ENCODE measurements at regions not wholly inside any gene's neighbourhood (a gene's known extent, or its start where the extent isn't known, plus 50 kb on each side); places are given as distances from the start of the nearest gene placed in this dataset.

DNA sequence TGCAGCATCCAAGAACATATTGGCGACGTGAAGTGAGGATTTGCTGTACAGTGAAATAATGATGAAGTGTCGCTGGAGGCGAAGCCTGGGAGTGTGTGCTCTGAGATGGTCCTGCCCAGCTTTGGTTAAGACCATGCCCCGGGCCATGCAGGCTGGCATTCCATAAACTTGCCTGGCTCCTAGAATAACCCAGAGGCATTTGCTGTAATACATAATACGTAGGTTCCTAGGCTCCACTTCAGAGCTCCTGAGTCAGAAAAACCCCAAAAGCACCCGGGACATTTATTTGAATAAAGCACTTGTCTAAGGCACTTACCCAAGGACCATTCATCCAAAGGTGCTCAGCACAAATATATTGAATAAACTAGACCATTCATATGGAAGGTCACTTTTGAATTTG, 279.3 kb downstream of the ABCC12 start:
- no peak overlapping the region for H3K27ac ChIP-seq (ENCODE audit: low read depth, low read length, poor library complexity, severe bottlenecking)
- H3K9me2 ChIP-seq (ENCODE audit: insufficient read depth, low read length): no peaks in the 10 kb centered on the region
- no peaks in the 10 kb centered on the region for H3K9me3 ChIP-seq (ENCODE audit: low read length)
- BruUV-seq (replicated peaks): no TSS peak
- no peaks in the 10 kb centered on the region for H3K79me2 ChIP-seq (ENCODE audit: insufficient read depth, low read depth, low read length)
- TF ChIP-seq, protein P1, sequence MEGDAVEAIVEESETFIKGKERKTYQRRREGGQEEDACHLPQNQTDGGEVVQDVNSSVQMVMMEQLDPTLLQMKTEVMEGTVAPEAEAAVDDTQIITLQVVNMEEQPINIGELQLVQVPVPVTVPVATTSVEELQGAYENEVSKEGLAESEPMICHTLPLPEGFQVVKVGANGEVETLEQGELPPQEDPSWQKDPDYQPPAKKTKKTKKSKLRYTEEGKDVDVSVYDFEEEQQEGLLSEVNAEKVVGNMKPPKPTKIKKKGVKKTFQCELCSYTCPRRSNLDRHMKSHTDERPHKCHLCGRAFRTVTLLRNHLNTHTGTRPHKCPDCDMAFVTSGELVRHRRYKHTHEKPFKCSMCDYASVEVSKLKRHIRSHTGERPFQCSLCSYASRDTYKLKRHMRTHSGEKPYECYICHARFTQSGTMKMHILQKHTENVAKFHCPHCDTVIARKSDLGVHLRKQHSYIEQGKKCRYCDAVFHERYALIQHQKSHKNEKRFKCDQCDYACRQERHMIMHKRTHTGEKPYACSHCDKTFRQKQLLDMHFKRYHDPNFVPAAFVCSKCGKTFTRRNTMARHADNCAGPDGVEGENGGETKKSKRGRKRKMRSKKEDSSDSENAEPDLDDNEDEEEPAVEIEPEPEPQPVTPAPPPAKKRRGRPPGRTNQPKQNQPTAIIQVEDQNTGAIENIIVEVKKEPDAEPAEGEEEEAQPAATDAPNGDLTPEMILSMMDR (conservative IDR thresholded peaks at IDR 0.05; ENCODE audit: low read length): no peak
- no peak for TF ChIP-seq EZH2phosphoT487 (IDR thresholded peaks at IDR 0.05; ENCODE audit: borderline replicate concordance, low read depth, low read length)
- ChIA-PET CTCF (ENCODE audit: unreplicated experiment) (no interaction called here), POLR2A (no interaction called here)
- intact Hi-C loops (cut with micrococcal nuclease; ENCODE audit: unreplicated experiment): no loop called here
- no peaks in the 10 kb centered on the region for H4K20me1 ChIP-seq (ENCODE audit: insufficient read depth, low read length)
- no peak overlapping the region for H3K4me3 ChIP-seq (ENCODE audit: low read depth, low read length, poor library complexity, severe bottlenecking)
- no peaks in the 10 kb centered on the region for H3K36me3 ChIP-seq (ENCODE audit: insufficient read depth, low read length)
- H2AFZ ChIP-seq (ENCODE audit: low read length): no peak overlapping the region
- DNase-seq (ENCODE audit: low spot score): no peak
- H3K4me2 ChIP-seq (ENCODE audit: low read length): no peak overlapping the region
- H3K4me1 ChIP-seq (ENCODE audit: insufficient read depth, low read length, poor library complexity, severe bottlenecking): no peaks in the 10 kb centered on the region

DNA sequence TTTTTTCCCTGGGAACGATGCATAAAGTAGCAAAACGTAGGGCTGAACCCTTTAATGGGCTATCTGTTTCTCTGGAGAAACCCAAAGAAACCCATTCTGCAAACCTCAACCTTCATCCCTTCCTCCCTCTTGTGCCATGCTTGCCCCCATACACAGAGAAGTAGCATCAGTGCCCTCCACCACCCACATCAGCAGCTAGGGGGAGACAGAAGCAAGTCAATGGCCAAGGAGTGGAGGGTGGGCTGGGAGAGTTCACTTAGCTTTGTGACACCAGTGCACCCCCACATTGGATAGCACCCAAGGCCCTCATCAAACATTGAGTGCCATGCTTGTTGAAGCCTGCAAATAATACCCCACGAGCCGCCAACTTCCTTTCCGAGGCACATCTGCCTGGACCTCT, 282.4 kb downstream of the ABCC12 start:
- Histone ChIP-seq H3K36me3 (ENCODE audit: insufficient read depth, low read length) (no peaks in the 10 kb centered on the region), H3K4me2 (ENCODE audit: low read length) (no peak overlapping the region), H4K20me1 (ENCODE audit: insufficient read depth, low read length) (no peaks in the 10 kb centered on the region), H3K4me3 (ENCODE audit: low read depth, low read length, poor library complexity, severe bottlenecking) (no peak overlapping the region), H3K79me2 (ENCODE audit: insufficient read depth, low read depth, low read length) (no peaks in the 10 kb centered on the region), H3K9me3 (ENCODE audit: low read length) (no peaks in the 10 kb centered on the region), H3K4me1 (ENCODE audit: insufficient read depth, low read length, poor library complexity, severe bottlenecking) (no peaks in the 10 kb centered on the region), H3K9me2 (ENCODE audit: insufficient read depth, low read length) (no peaks in the 10 kb centered on the region), H2AFZ (ENCODE audit: low read length) (no peak overlapping the region), H3K27ac (ENCODE audit: low read depth, low read length, poor library complexity, severe bottlenecking) (no peak overlapping the region)
- no TSS peak for BruUV-seq (replicated peaks)
- DNase-seq (ENCODE audit: low spot score): peak; percentile 5
- POLR2A ChIA-PET: no interaction called here
- intact Hi-C loops (cut with micrococcal nuclease; ENCODE audit: unreplicated experiment): no loop called here
- CTCF ChIA-PET (ENCODE audit: unreplicated experiment): no interaction called here
- TF ChIP-seq, protein P1 (conservative IDR thresholded peaks at IDR 0.05; ENCODE audit: low read length): peak; percentile 65
- TF ChIP-seq EZH2phosphoT487 (IDR thresholded peaks at IDR 0.05; ENCODE audit: borderline replicate concordance, low read depth, low read length): no peak

DNA sequence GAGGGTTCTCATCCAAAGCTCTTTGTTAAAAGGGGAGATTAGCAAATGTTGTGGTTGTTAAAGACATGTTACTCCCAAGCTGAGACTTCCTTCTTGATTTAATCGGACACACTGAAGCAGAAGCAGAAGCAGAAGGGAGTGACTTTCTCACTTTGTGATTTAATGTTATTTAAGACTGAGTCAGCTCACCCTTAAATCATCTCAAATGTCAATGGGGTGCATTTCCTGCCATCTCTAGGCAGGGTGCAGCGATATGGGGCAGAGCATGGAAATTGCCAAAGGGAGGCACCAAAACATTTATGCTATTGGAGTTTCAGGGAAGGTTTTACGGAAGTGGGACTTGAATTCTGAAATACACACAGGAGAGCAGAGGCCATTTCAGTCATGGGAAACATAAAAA, 283.6 kb downstream of the ABCC12 start:
- H3K4me2 ChIP-seq (ENCODE audit: low read length): no peak overlapping the region
- H3K4me3 ChIP-seq (ENCODE audit: low read depth, low read length, poor library complexity, severe bottlenecking): no peak overlapping the region
- TF ChIP-seq EZH2phosphoT487 (IDR thresholded peaks at IDR 0.05; ENCODE audit: borderline replicate concordance, low read depth, low read length): no peak
- TF ChIP-seq, protein P1 (conservative IDR thresholded peaks at IDR 0.05; ENCODE audit: low read length): no peak
- H4K20me1 ChIP-seq (ENCODE audit: insufficient read depth, low read length): no peaks in the 10 kb centered on the region
- intact Hi-C loops (cut with micrococcal nuclease; ENCODE audit: unreplicated experiment): no loop called here
- CTCF ChIA-PET (ENCODE audit: unreplicated experiment): no interaction called here
- POLR2A ChIA-PET: interaction anchor here (0.6 kb wide), 1 partner anchor 505 kb away, joined by 3 read pairs; no protein-coding TSS in a partner anchor
- no peaks in the 10 kb centered on the region for H3K4me1 ChIP-seq (ENCODE audit: insufficient read depth, low read length, poor library complexity, severe bottlenecking)
- no peak for DNase-seq (ENCODE audit: low spot score)
- H2AFZ ChIP-seq (ENCODE audit: low read length): no peak overlapping the region
- no peaks in the 10 kb centered on the region for H3K36me3 ChIP-seq (ENCODE audit: insufficient read depth, low read length)
- no peaks in the 10 kb centered on the region for H3K9me2 ChIP-seq (ENCODE audit: insufficient read depth, low read length)
- H3K27ac ChIP-seq (ENCODE audit: low read depth, low read length, poor library complexity, severe bottlenecking): no peak overlapping the region
- H3K9me3 ChIP-seq (ENCODE audit: low read length): no peaks in the 10 kb centered on the region
- no peaks in the 10 kb centered on the region for H3K79me2 ChIP-seq (ENCODE audit: insufficient read depth, low read depth, low read length)
- no TSS peak for BruUV-seq (replicated peaks)

Data from OCI-LY7 (cell line).